GM12878 (cell line): ENCODE measurements at regions not wholly inside any gene's neighbourhood (a gene's known extent, or its start where the extent isn't known, plus 50 kb on each side); places are given as distances from the start of the nearest gene placed in this dataset.

Source experiments
- ATAC-seq: fragments of 200-7000 bp; cut with Tn5 transposase; 3 replicates; pipeline ENCODE4 v1.9.1; 2020; ENCODE audit warnings: mild to moderate bottlenecking, moderate library complexity
- BruUV-seq: library from RNA; stranded (reverse); fragments of 400-500 nt; replicated peaks from 2 replicates; lab custom pipeline; 2021; lab: Mats Ljungman, UMichigan
- CTCF ChIA-PET: fragments of 300-600 bp; sonication (Branson Sonifier 250); formaldehyde crosslinking; extraction: SDS; loops from one replicate; lab custom pipeline; 2021; ENCODE audit warnings: inconsistent platforms; lab: Yijun Ruan, JAX
- POLR2A ChIA-PET: fragments of 350-600 bp; formaldehyde crosslinking; extraction: SDS; loops from one replicate; lab custom pipeline; 2021; ENCODE audit warnings: inconsistent platforms; lab: Charles Lee
- RAD21 ChIA-PET: fragments of 300-600 bp; sonication (Branson Sonifier 250); formaldehyde crosslinking; loops from one replicate; lab custom pipeline; 2023; ENCODE audit warnings: antibody characterized with exemption; ENCODE audit not compliant: unreplicated experiment; lab: Charles Lee
- SMC1A ChIA-PET: fragments of 300-600 bp; sonication (Branson Sonifier 250); formaldehyde crosslinking; loops from one replicate; lab custom pipeline; 2023; ENCODE audit not compliant: unreplicated experiment, uncharacterized antibody; lab: Charles Lee
- DNase-seq: peaks from one replicate; pipeline ENCODE4 v3.0.0-alpha.2; 2011; ENCODE audit warnings: low read depth, low spot score
- FAIRE-seq: peaks from 3 replicates; lab custom pipeline; 2011; peaks lifted over from hg19 to GRCh38; lab: Jason Lieb, UNC
- H2AFZ ChIP-seq: 2 replicates; pipeline ENCODE4 v1.6.0; 2011; ENCODE audit warnings: low read depth, low read length, control low read depth; ENCODE audit not compliant: control insufficient read depth
- H3K27ac ChIP-seq: 2 replicates; pipeline ENCODE4 v1.5.1; 2011; ENCODE audit warnings: control low read depth; ENCODE audit not compliant: control insufficient read depth, insufficient read depth
- H3K27me3 ChIP-seq, 2 experiments: replicated peaks in 1 of 2; 2 replicates each; pipeline versions ENCODE4 v1.6.0 to v1.6.1; 2011; ENCODE audit warnings: low read length in 1 of 2; ENCODE audit not compliant: control insufficient read depth in 2 of 2, insufficient read depth in 2 of 2
- H3K36me3 ChIP-seq, 2 experiments: 2 replicates each; pipeline ENCODE4 v1.5.1; 2011; ENCODE audit warnings: low read length in 1 of 2; ENCODE audit not compliant: control insufficient read depth in 2 of 2, insufficient read depth in 2 of 2
- H3K4me1 ChIP-seq: 2 replicates; pipeline ENCODE4 v1.6.1; 2011; ENCODE audit warnings: mild to moderate bottlenecking, low read length, moderate library complexity, mixed read lengths; ENCODE audit not compliant: control insufficient read depth, insufficient read depth
- H3K4me2 ChIP-seq: 2 replicates; pipeline ENCODE4 v1.6.0; 2011; ENCODE audit warnings: control low read depth; ENCODE audit not compliant: control insufficient read depth, insufficient read depth
- H3K4me3 ChIP-seq: fragments of 200-600 bp; sonication (generic); 2 replicates; pipeline ENCODE4 v1.5.1; 2016
- H3K79me2 ChIP-seq: 2 replicates; pipeline ENCODE4 v1.6.0; 2011; ENCODE audit warnings: low read length; ENCODE audit not compliant: control insufficient read depth, insufficient read depth
- H3K9ac ChIP-seq: 2 replicates; pipeline ENCODE4 v1.8.0; 2011; ENCODE audit warnings: low read length, control low read depth, mixed read lengths; ENCODE audit not compliant: control insufficient read depth, insufficient read depth
- H3K9me3 ChIP-seq: replicated peaks from 3 replicates; pipeline ENCODE4 v1.5.1; 2011; ENCODE audit warnings: mild to moderate bottlenecking, low read length; ENCODE audit not compliant: control insufficient read depth, insufficient read depth
- H4K20me1 ChIP-seq: 2 replicates; pipeline ENCODE4 v1.6.0; 2011; ENCODE audit not compliant: control insufficient read depth, insufficient read depth
- ATF7 ChIP-seq: fragments of 450-650 bp; IDR thresholded peaks from 2 replicates; pipeline ENCODE4 v1.6.1; 2016; ENCODE audit warnings: low read depth, mild to moderate bottlenecking
- FOXK2 ChIP-seq: fragments of 450-650 bp; IDR thresholded peaks from 2 replicates; pipeline ENCODE4 v1.6.1; 2017; ENCODE audit warnings: mild to moderate bottlenecking, moderate library complexity
- LARP7 ChIP-seq: fragments of 450-650 bp; IDR thresholded peaks from 2 replicates; pipeline ENCODE4 v1.6.1; 2017; ENCODE audit warnings: mild to moderate bottlenecking
- PAX5 ChIP-seq: IDR thresholded peaks from 2 replicates; pipeline ENCODE4 v1.6.1; 2011; ENCODE audit warnings: low read depth, low read length, borderline replicate concordance
- PAX8 ChIP-seq: fragments of 450-650 bp; IDR thresholded peaks from 2 replicates; pipeline ENCODE4 v1.6.1; 2017; ENCODE audit warnings: mild to moderate bottlenecking, moderate library complexity
- POLR2AphosphoS2 ChIP-seq: IDR thresholded peaks from 2 replicates; pipeline ENCODE4 v1.6.1; 2011; ENCODE audit warnings: low read depth, mild to moderate bottlenecking, low read length, improper control_type of control experiment, moderate library complexity
- POU2F2 ChIP-seq: IDR thresholded peaks from 3 replicates; pipeline ENCODE4 v1.6.1; 2011; ENCODE audit warnings: low read depth, mild to moderate bottlenecking, low read length, borderline replicate concordance
- RBBP5 ChIP-seq: fragments of 200-600 bp; sonication (generic); conservative IDR thresholded peaks from 2 replicates; pipeline ENCODE4 v1.6.1; 2016
- RELB ChIP-seq: fragments of 450-650 bp; IDR thresholded peaks from 2 replicates; pipeline ENCODE4 v1.6.1; 2017; ENCODE audit warnings: low read depth, mild to moderate bottlenecking, moderate library complexity
- SMAD5 ChIP-seq: IDR thresholded peaks from 2 replicates; pipeline ENCODE4 v1.6.1; 2016; ENCODE audit warnings: antibody characterized with exemption, low read depth
- SPI1 ChIP-seq: IDR thresholded peaks from 2 replicates; pipeline ENCODE4 v1.6.1; 2011; ENCODE audit warnings: low read depth, mild to moderate bottlenecking, low read length, moderate library complexity, borderline replicate concordance; ENCODE audit not compliant: insufficient read depth
- WGBS: methylation state at CpG from one replicate; pipeline ENCODE4 v1.1.6; 2016; ENCODE audit warnings: low lambda C conversion rate; ENCODE audit not compliant: insufficient replicate concordance, insufficient coverage; ENCODE audit errors: missing lambda C conversion rate; 5-methylcytosine and 5-hydroxymethylcytosine counted together
- in situ Hi-C: fragments of 300-500 bp; cut with MboI; formaldehyde crosslinking; loops from 9 replicates; pipeline ENCODE4 v1.14.3; 2018; ENCODE audit warnings: mixed read lengths
- intact Hi-C: fragments of 100-400 bp; cut with micrococcal nuclease; formaldehyde crosslinking; loops from one replicate; pipeline ENCODE4 v1.14.2; 2022; ENCODE audit not compliant: unreplicated experiment

- no peaks in the 10 kb centered on the region for H3K79me2 ChIP-seq
- DNase-seq = no peak
- BruUV-seq = no TSS peak
Observed at GRCh38 chr5:27810458-27810857, 772.1 kb upstream of the CDH9 start.

More at GRCh38 chr5:27810458-27810857, 772.1 kb upstream of the CDH9 start:
- Histone ChIP-seq H3K36me3 (no peaks in the 10 kb centered on the region), H3K9ac (no peak overlapping the region), H2AFZ (no peak overlapping the region), H3K4me2 (no peak overlapping the region), H4K20me1 (no peaks in the 10 kb centered on the region), H3K4me1 (no peaks in the 10 kb centered on the region), H3K4me3 (no peak overlapping the region), H3K27ac (no peak overlapping the region), H3K9me3 (no peaks in the 10 kb centered on the region), H3K27me3 (no peaks in the 10 kb centered on the region)
- RAD21 ChIA-PET = no interaction called here
- CTCF ChIA-PET = interaction anchor here (1.0 kb wide), 1 partner anchor 18 kb away, joined by 3 read pairs; no protein-coding TSS in a partner anchor
- intact Hi-C loops (no loop called here), in situ Hi-C loops (no loop called here)
- POLR2A ChIA-PET = no interaction called here
- WGBS = 21% methylated on average over 5 of the region's 5 CpGs
- TF ChIP-seq RBBP5 = no peak
- TF ChIP-seq POU2F2 = no peak
- TF ChIP-seq LARP7 = no peak
- no peak for TF ChIP-seq FOXK2
- no peak for TF ChIP-seq SPI1
- TF ChIP-seq PAX8 = no peak
- TF ChIP-seq SMAD5 = no peak
- no peak for TF ChIP-seq RELB
- TF ChIP-seq POLR2AphosphoS2 = no peak
- no peak for TF ChIP-seq ATF7
- no peak for TF ChIP-seq PAX5
- FAIRE-seq (no peak), ATAC-seq (no peak)
- SMC1A ChIA-PET = no interaction called here
